RWPE1 (cell line): ENCODE measurements at regions not wholly inside any gene's neighbourhood (a gene's known extent, or its start where the extent isn't known, plus 50 kb on each side); places are given as distances from the start of the nearest gene placed in this dataset.

Experiments used
- CTCF ChIA-PET: fragments of 350-600 bp; sonication (Branson Sonifier 250); formaldehyde crosslinking; extraction: SDS; loops from one replicate; lab custom pipeline; 2021; lab: Yijun Ruan, JAX
- POLR2A ChIA-PET: fragments of 400-600 bp; formaldehyde crosslinking; extraction: SDS; loops from one replicate; lab custom pipeline; 2020; ENCODE audit warnings: antibody characterized with exemption; ENCODE audit not compliant: low non-redundant PET; lab: Yijun Ruan, JAX
- DNase-seq: peaks from one replicate; pipeline ENCODE4 v3.0.0; 2012; ENCODE audit warnings: low spot score
- H3K27ac ChIP-seq: fragments of 450-650 bp; 2 replicates; pipeline ENCODE4 v1.5.1; 2017
- TF ChIP-seq, protein P1 (sequence below): fragments of 450-650 bp; conservative IDR thresholded peaks from 2 replicates; pipeline ENCODE4 v1.5.1; 2017; ENCODE audit warnings: low read depth, mild to moderate bottlenecking

GRCh38 chr7:125257617-125258016 is 328.0 kb upstream of the POT1 start:
- no peak overlapping the region for H3K27ac ChIP-seq
- TF ChIP-seq, protein P1, sequence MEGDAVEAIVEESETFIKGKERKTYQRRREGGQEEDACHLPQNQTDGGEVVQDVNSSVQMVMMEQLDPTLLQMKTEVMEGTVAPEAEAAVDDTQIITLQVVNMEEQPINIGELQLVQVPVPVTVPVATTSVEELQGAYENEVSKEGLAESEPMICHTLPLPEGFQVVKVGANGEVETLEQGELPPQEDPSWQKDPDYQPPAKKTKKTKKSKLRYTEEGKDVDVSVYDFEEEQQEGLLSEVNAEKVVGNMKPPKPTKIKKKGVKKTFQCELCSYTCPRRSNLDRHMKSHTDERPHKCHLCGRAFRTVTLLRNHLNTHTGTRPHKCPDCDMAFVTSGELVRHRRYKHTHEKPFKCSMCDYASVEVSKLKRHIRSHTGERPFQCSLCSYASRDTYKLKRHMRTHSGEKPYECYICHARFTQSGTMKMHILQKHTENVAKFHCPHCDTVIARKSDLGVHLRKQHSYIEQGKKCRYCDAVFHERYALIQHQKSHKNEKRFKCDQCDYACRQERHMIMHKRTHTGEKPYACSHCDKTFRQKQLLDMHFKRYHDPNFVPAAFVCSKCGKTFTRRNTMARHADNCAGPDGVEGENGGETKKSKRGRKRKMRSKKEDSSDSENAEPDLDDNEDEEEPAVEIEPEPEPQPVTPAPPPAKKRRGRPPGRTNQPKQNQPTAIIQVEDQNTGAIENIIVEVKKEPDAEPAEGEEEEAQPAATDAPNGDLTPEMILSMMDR, result no peak
- ChIA-PET CTCF (no interaction called here), POLR2A (no interaction called here)
- no peak for DNase-seq

GRCh38 chr7:125256446-125256845 is 326.8 kb upstream of the POT1 start:
- ChIA-PET CTCF (no interaction called here), POLR2A (no interaction called here)
- DNase-seq, result no peak
- no peak overlapping the region for H3K27ac ChIP-seq
- TF ChIP-seq, protein P1, result no peak

GRCh38 chr7:125255810-125256209 is 326.2 kb upstream of the POT1 start:
- H3K27ac ChIP-seq, result no peak overlapping the region
- POLR2A ChIA-PET, result no interaction called here
- CTCF ChIA-PET, result no interaction called here
- no peak for DNase-seq
- TF ChIP-seq, protein P1, result no peak

DNA sequence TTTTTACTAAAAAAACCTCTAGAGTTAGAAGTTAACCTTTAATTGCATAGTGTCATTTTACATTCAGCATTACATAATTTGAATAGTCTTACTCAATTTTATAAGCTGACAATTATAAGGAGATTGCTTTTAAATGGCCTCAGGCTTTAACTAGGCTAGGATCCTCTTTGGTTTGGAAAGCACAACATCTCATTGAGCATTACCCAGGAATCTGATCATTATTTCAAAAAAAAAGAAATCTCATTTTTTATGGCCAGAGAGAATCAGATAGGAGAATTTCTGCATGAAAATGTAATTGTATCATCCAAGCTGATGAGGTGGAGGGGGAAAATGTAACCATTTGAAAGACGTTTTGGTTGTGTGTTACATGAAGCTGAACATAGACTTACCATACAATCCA is 324.9 kb upstream of the POT1 start:
- CTCF ChIA-PET, result no interaction called here
- TF ChIP-seq, protein P1, result no peak
- DNase-seq, result no peak
- no peak overlapping the region for H3K27ac ChIP-seq
- POLR2A ChIA-PET, result no interaction called here

- H3K27ac ChIP-seq, result no peak overlapping the region
- POLR2A ChIA-PET, result no interaction called here
- TF ChIP-seq, protein P1, result no peak
- DNase-seq, result peak; percentile 70
- CTCF ChIA-PET, result interaction anchor here (0.6 kb wide), 1 partner anchor 43 kb away, joined by 3 read pairs; no protein-coding TSS in a partner anchor
These were observed 324.0 kb upstream of the POT1 start for GRCh38 chr7:125253452-125254190.

GRCh38 chr7:125247514-125248098 is 318.0 kb upstream of the POT1 start:
- CTCF ChIA-PET, result no interaction called here
- no peak for DNase-seq

More at GRCh38 chr7:125247514-125248098, 318.0 kb upstream of the POT1 start:
- TF ChIP-seq, protein P1, result no peak
- POLR2A ChIA-PET, result no interaction called here
- H3K27ac ChIP-seq, result no peak overlapping the region
